OCI-LY7 (cell line): ENCODE measurements at regions not wholly inside any gene's neighbourhood (a gene's known extent, or its start where the extent isn't known, plus 50 kb on each side); places are given as distances from the start of the nearest gene placed in this dataset.

ENCODE experiments used
- CTCF ChIP-seq: fragments of 200-600 bp; sonication (generic); conservative IDR thresholded peaks from 2 replicates; pipeline ENCODE4 v1.5.1; 2014; ENCODE audit warnings: mild to moderate bottlenecking, antibody characterized with exemption, low read length, moderate library complexity, mixed read lengths
- EZH2phosphoT487 ChIP-seq: fragments of 200-600 bp; sonication (generic); IDR thresholded peaks from 2 replicates; pipeline ENCODE4 v1.6.1; 2018; ENCODE audit warnings: low read depth, borderline replicate concordance, mild to moderate bottlenecking, mixed run types, antibody characterized with exemption, low read length, moderate library complexity, mixed read lengths

GRCh38 chr15:26043018-26043417 is 179.9 kb upstream of the ATP10A start:
- TF ChIP-seq CTCF (no peak), EZH2phosphoT487 (no peak)
